GF-D8 (cell line): ENCODE measurements at regions not wholly inside any gene's neighbourhood (a gene's known extent, or its start where the extent isn't known, plus 50 kb on each side); places are given as distances from the start of the nearest gene placed in this dataset.
A peak's percentile ranks its signal among the peaks of the same experiment; 100 is the strongest.

Source experiments
- DNase-seq: peaks from one replicate; lab custom pipeline; 2025; lab: John Stamatoyannopoulos, UW

GRCh38 chr6:113414511-113414910 lies 442.6 kb upstream of the MARCKS start:
- DNase-seq: no peak

- DNase-seq: no peak
Measured at GRCh38 chr6:113416170-113416569, 441.0 kb upstream of the MARCKS start.

- no peak for DNase-seq
Measured at GRCh38 chr6:113420290-113420689, 436.9 kb upstream of the MARCKS start.

GRCh38 chr6:113421997-113422396 lies 435.1 kb upstream of the MARCKS start:
- DNase-seq: no peak

GRCh38 chr6:113423956-113424355 lies 433.2 kb upstream of the MARCKS start:
- no peak for DNase-seq

- no peak for DNase-seq
Measured at GRCh38 chr6:113425977-113426660, 431.0 kb upstream of the MARCKS start.

GRCh38 chr6:113427617-113428016 lies 429.5 kb upstream of the MARCKS start:
- no peak for DNase-seq

- no peak for DNase-seq
Measured at GRCh38 chr6:113428702-113429101, 428.4 kb upstream of the MARCKS start.

- no peak for DNase-seq
Measured at GRCh38 chr6:113432521-113433334, 424.4 kb upstream of the MARCKS start.

GRCh38 chr6:113433335-113433991 lies 423.7 kb upstream of the MARCKS start:
- peak; percentile 68 for DNase-seq

GRCh38 chr6:113434641-113435040 lies 422.5 kb upstream of the MARCKS start:
- no peak for DNase-seq

GRCh38 chr6:113437566-113437965 lies 419.6 kb upstream of the MARCKS start:
- DNase-seq: no peak

GRCh38 chr6:113439866-113440265 lies 417.3 kb upstream of the MARCKS start:
- no peak for DNase-seq

- no peak for DNase-seq
Measured at GRCh38 chr6:113442040-113442439, 415.1 kb upstream of the MARCKS start.

GRCh38 chr6:113445201-113445600 lies 411.9 kb upstream of the MARCKS start:
- no peak for DNase-seq

GRCh38 chr6:113447088-113447831 lies 409.9 kb upstream of the MARCKS start:
- DNase-seq: no peak

GRCh38 chr6:113449051-113449450 lies 408.1 kb upstream of the MARCKS start:
- DNase-seq: no peak

- DNase-seq: no peak
Measured at GRCh38 chr6:113450061-113450465, 407.1 kb upstream of the MARCKS start.

GRCh38 chr6:113451049-113451448 lies 406.1 kb upstream of the MARCKS start:
- no peak for DNase-seq

GRCh38 chr6:113457198-113457597 lies 399.9 kb upstream of the MARCKS start:
- DNase-seq: no peak

- no peak for DNase-seq
Measured at GRCh38 chr6:113457751-113458150, 399.4 kb upstream of the MARCKS start.

- DNase-seq: no peak
Measured at GRCh38 chr6:113458368-113459010, 398.7 kb upstream of the MARCKS start.
